CD14-positive monocyte (primary cell): ENCODE measurements at regions not wholly inside any gene's neighbourhood (a gene's known extent, or its start where the extent isn't known, plus 50 kb on each side); places are given as distances from the start of the nearest gene placed in this dataset.

Experiments used
- DNase-seq, 3 donors: peaks; one replicate each; pipeline ENCODE4 v3.0.0-alpha.2; 2011 to 2022
- H2AFZ ChIP-seq: 2 replicates; pipeline ENCODE4 v1.6.0; 2012; ENCODE audit warnings: mild to moderate bottlenecking, low read depth, low read length, inconsistent platforms; ENCODE audit not compliant: insufficient read depth, poor library complexity, severe bottlenecking
- H3K27ac ChIP-seq, 2 donors: 1 replicate in 1 of 2; 2 replicates in 1 of 2; pipeline ENCODE4 v1.5.1; 2012 to 2013; ENCODE audit warnings: low read length in 2 of 2, control low read depth in 1 of 2, inconsistent platforms in 1 of 2, low read depth in 1 of 2, mild to moderate bottlenecking in 1 of 2
- H3K27me3 ChIP-seq, 2 donors: one replicate each; pipeline versions ENCODE4 v1.6.0 to v1.6.1; 2011 to 2013; ENCODE audit warnings: low read length in 2 of 2; ENCODE audit not compliant: control insufficient read depth in 2 of 2, insufficient read depth in 2 of 2
- H3K36me3 ChIP-seq, 2 donors: replicated peaks in 1 of 2; 1 replicate in 1 of 2; 2 replicates in 1 of 2; pipeline versions ENCODE4 v1.5.1 to v1.6.1; 2012 to 2013; ENCODE audit warnings: low read length in 2 of 2, control low read depth in 1 of 2, inconsistent platforms in 1 of 2, mild to moderate bottlenecking in 1 of 2; ENCODE audit not compliant: insufficient read depth in 2 of 2, control insufficient read depth in 1 of 2
- H3K4me1 ChIP-seq, 2 donors: 1 replicate in 1 of 2; 2 replicates in 1 of 2; pipeline versions ENCODE4 v1.5.1 to v1.6.1; 2012 to 2013; ENCODE audit warnings: low read length in 2 of 2, control low read depth in 1 of 2, inconsistent platforms in 1 of 2, mild to moderate bottlenecking in 1 of 2, moderate library complexity in 1 of 2; ENCODE audit not compliant: insufficient read depth in 2 of 2, control insufficient read depth in 1 of 2
- H3K4me2 ChIP-seq: replicated peaks from 2 replicates; pipeline ENCODE3; 2012; ENCODE audit warnings: low read length, moderate library complexity, mild to moderate bottlenecking; ENCODE audit not compliant: poor library complexity, severe bottlenecking; ENCODE audit errors: extremely low read depth
- H3K4me3 ChIP-seq, 3 experiments: fragments of 200-600 bp in 1 of 3; sonication (generic) in 1 of 3; replicated peaks in 1 of 3; 1 replicate in 2 of 3; 2 replicates in 1 of 3; pipeline ENCODE4 v1.5.1; 2011 to 2013; ENCODE audit warnings: low read length in 3 of 3, mild to moderate bottlenecking in 3 of 3, control low read depth in 2 of 3, low read depth in 2 of 3, inconsistent platforms in 1 of 3, moderate library complexity in 1 of 3
- H3K79me2 ChIP-seq: 2 replicates; pipeline ENCODE4 v1.6.0; 2012; ENCODE audit warnings: mild to moderate bottlenecking, control low read depth, inconsistent platforms, low read length, moderate library complexity; ENCODE audit not compliant: insufficient read depth
- H3K9ac ChIP-seq: 2 replicates; pipeline ENCODE4 v1.6.0; 2017; ENCODE audit warnings: low read length, mild to moderate bottlenecking; ENCODE audit not compliant: insufficient read depth, poor library complexity, severe bottlenecking
- H3K9me3 ChIP-seq, 2 donors: replicated peaks in 1 of 2; 1 replicate in 1 of 2; 2 replicates in 1 of 2; pipeline versions ENCODE4 v1.5.1 to v1.6.1; 2012 to 2013; ENCODE audit warnings: low read length in 2 of 2, control low read depth in 1 of 2; ENCODE audit not compliant: control insufficient read depth in 1 of 2, insufficient read depth in 1 of 2
- H4K20me1 ChIP-seq: 2 replicates; pipeline ENCODE4 v1.6.0; 2012; ENCODE audit warnings: mild to moderate bottlenecking, low read length, control low read depth, moderate library complexity; ENCODE audit not compliant: insufficient read depth
- H3K27ac Mint-ChIP-seq, 7 donors: one replicate each; pipeline ENCODE4 v1.8.0; 2020; ENCODE audit warnings: mild to moderate bottlenecking in 7 of 7, mixed read lengths in 7 of 7, moderate library complexity in 6 of 7, inconsistent platforms in 2 of 7
- H3K27me3 Mint-ChIP-seq, 3 donors: one replicate each; pipeline ENCODE4 v1.8.0; 2021 to 2022; ENCODE audit warnings: low read depth in 3 of 3, mild to moderate bottlenecking in 3 of 3, mixed read lengths in 3 of 3, moderate library complexity in 3 of 3, inconsistent platforms in 1 of 3
- H3K36me3 Mint-ChIP-seq, 2 donors: one replicate each; pipeline ENCODE4 v1.8.0; 2020; ENCODE audit warnings: mixed read lengths in 2 of 2, inconsistent platforms in 1 of 2, mild to moderate bottlenecking in 1 of 2
- H3K4me1 Mint-ChIP-seq: one replicate; pipeline ENCODE4 v1.8.0; 2020; ENCODE audit warnings: mild to moderate bottlenecking, mixed read lengths
- H3K4me3 Mint-ChIP-seq, 2 donors: one replicate each; pipeline ENCODE4 v1.8.0; 2020; ENCODE audit warnings: mild to moderate bottlenecking in 2 of 2, mixed read lengths in 2 of 2, moderate library complexity in 1 of 2
- H3K9me3 Mint-ChIP-seq, 7 donors: one replicate each; pipeline ENCODE4 v1.8.0; 2020 to 2022; ENCODE audit warnings: mixed read lengths in 7 of 7, mild to moderate bottlenecking in 6 of 7, moderate library complexity in 6 of 7, inconsistent platforms in 2 of 7
- WGBS: methylation state at CpG from one replicate; pipeline ENCODE4 v1.1.5; 2013; ENCODE audit warnings: missing lambda C conversion rate; ENCODE audit not compliant: insufficient coverage; 5-methylcytosine and 5-hydroxymethylcytosine counted together
- intact Hi-C, 2 donors: fragments of 100-400 bp; cut with micrococcal nuclease; formaldehyde crosslinking; loops; one replicate each; pipeline versions ENCODE4 v1.15.0 to v1.15.1; 2023
- TF ChIP-seq, protein P1 (sequence below): fragments of 200-600 bp; IDR thresholded peaks from one replicate; pipeline ENCODE4 v1.8.0; 2022; ENCODE audit warnings: antibody characterized with exemption, mild to moderate bottlenecking

DNA sequence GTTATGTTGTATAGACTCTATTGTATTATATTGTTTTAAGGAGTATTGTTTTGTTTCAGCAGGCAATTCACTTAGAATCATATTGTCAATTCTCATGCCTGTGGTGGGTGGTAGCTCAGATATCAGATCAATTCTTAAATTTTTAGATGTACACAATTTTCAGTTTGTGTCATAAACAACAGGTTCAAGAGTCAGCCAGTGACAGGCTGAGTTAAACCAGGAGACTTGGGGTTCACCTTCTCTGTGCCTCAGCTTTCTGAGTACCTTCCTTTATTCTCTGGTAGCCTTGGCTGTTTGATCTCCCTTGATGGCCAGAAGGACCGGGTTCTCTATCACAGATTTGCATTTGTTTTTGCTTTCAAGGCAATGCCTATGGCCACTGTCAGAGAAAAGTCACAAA, 199.9 kb upstream of the KCNMB2 start:
- no peaks in the 10 kb centered on the region for H3K36me3 ChIP-seq
- no peak overlapping the region for H3K9ac ChIP-seq
- H3K4me3 ChIP-seq = no peak overlapping the region
- DNase-seq = no peak
- TF ChIP-seq, protein P1, sequence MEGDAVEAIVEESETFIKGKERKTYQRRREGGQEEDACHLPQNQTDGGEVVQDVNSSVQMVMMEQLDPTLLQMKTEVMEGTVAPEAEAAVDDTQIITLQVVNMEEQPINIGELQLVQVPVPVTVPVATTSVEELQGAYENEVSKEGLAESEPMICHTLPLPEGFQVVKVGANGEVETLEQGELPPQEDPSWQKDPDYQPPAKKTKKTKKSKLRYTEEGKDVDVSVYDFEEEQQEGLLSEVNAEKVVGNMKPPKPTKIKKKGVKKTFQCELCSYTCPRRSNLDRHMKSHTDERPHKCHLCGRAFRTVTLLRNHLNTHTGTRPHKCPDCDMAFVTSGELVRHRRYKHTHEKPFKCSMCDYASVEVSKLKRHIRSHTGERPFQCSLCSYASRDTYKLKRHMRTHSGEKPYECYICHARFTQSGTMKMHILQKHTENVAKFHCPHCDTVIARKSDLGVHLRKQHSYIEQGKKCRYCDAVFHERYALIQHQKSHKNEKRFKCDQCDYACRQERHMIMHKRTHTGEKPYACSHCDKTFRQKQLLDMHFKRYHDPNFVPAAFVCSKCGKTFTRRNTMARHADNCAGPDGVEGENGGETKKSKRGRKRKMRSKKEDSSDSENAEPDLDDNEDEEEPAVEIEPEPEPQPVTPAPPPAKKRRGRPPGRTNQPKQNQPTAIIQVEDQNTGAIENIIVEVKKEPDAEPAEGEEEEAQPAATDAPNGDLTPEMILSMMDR = no peak
- H4K20me1 ChIP-seq = no peaks in the 10 kb centered on the region
- H3K9me3 ChIP-seq = peaks cover 0 to 13% of the 10 kb centered on the region in 2 donors
- Mint-ChIP-seq H3K27me3 (no peaks in the 10 kb centered on the region), H3K4me3 (no peak overlapping the region), H3K4me1 (no peaks in the 10 kb centered on the region), H3K36me3 (no peaks in the 10 kb centered on the region), H3K9me3 (peaks cover 2 to 6% (median 3%) of the 10 kb centered on the region in 7 donors), H3K27ac (no peak overlapping the region)
- no peak overlapping the region for H3K4me2 ChIP-seq
- no peaks in the 10 kb centered on the region for H3K4me1 ChIP-seq
- H2AFZ ChIP-seq = no peak overlapping the region
- H3K27ac ChIP-seq = no peak overlapping the region
- WGBS = 100% methylated on average over 1 of the region's 1 CpG
- H3K79me2 ChIP-seq = no peaks in the 10 kb centered on the region
- H3K27me3 ChIP-seq = no peaks in the 10 kb centered on the region
- intact Hi-C loops = no loop called here

GRCh38 chr3:178340506-178340905, 195.7 kb upstream of the KCNMB2 start:
- intact Hi-C loops = no loop called here
- Mint-ChIP-seq H3K27ac (no peak overlapping the region), H3K27me3 (no peaks in the 10 kb centered on the region), H3K9me3 (peaks cover 0 to 7% (median 0%) of the 10 kb centered on the region in 7 donors), H3K4me3 (no peak overlapping the region), H3K4me1 (no peaks in the 10 kb centered on the region), H3K36me3 (no peaks in the 10 kb centered on the region)
- no peak overlapping the region for H3K9ac ChIP-seq
- no peaks in the 10 kb centered on the region for H3K79me2 ChIP-seq
- H3K4me2 ChIP-seq = no peak overlapping the region
- no peak overlapping the region for H2AFZ ChIP-seq
- H3K4me1 ChIP-seq = no peaks in the 10 kb centered on the region
- no peak overlapping the region for H3K27ac ChIP-seq
- TF ChIP-seq, protein P1 = no peak
- H3K9me3 ChIP-seq = no peaks in the 10 kb centered on the region
- no CpG with 5 or more reads among the region's 2 CpGs for WGBS
- no peak overlapping the region for H3K4me3 ChIP-seq
- H4K20me1 ChIP-seq = no peaks in the 10 kb centered on the region
- no peak for DNase-seq
- no peaks in the 10 kb centered on the region for H3K27me3 ChIP-seq
- no peaks in the 10 kb centered on the region for H3K36me3 ChIP-seq
